BLaER1 treated with 17β-estradiol and CSF1 and Interleukin-3, amounts not matched to agents 10 nM and 100 nM (cell line): ENCODE measurements at regions not wholly inside any gene's neighbourhood (a gene's known extent, or its start where the extent isn't known, plus 50 kb on each side); places are given as distances from the start of the nearest gene placed in this dataset.
A peak's percentile ranks its signal among the peaks of the same experiment; 100 is the strongest.

Experiments
- H3K27ac ChIP-seq, 11 experiments: shearing (Covaris generic); formaldehyde crosslinking; 2 replicates each; pipeline ENCODE4 v1.8.1; 2022
- H3K27me3 ChIP-seq, 11 experiments: shearing (Covaris generic); formaldehyde crosslinking; 2 replicates each; pipeline ENCODE4 v1.8.1; 2022
- H3K36me3 ChIP-seq, 11 experiments: shearing (Covaris generic); formaldehyde crosslinking; 2 replicates each; pipeline ENCODE4 v1.8.1; 2022
- H3K4me1 ChIP-seq, 10 experiments: shearing (Covaris generic); formaldehyde crosslinking; 2 replicates each; pipeline ENCODE4 v1.8.1; 2022
- H3K4me2 ChIP-seq, 11 experiments: shearing (Covaris generic); formaldehyde crosslinking; 2 replicates each; pipeline ENCODE4 v1.8.1; 2022
- H3K4me3 ChIP-seq, 10 experiments: shearing (Covaris generic); formaldehyde crosslinking; 2 replicates each; pipeline ENCODE4 v1.8.1; 2022
- H3K9ac ChIP-seq, 11 experiments: shearing (Covaris generic); formaldehyde crosslinking; 2 replicates each; pipeline ENCODE4 v1.8.1; 2022
- H3K9me3 ChIP-seq, 11 experiments: shearing (Covaris generic); formaldehyde crosslinking; replicated peaks in 1 of 11; 2 replicates each; pipeline ENCODE4 v1.8.1; 2022
- H4K20me1 ChIP-seq, 11 experiments: shearing (Covaris generic); formaldehyde crosslinking; 2 replicates each; pipeline ENCODE4 v1.8.1; 2022
- Cebpa-rat ChIP-seq, 11 experiments: shearing (Covaris generic); IDR thresholded peaks; 2 replicates each; pipeline ENCODE4 v1.8.1; 2022

DNA sequence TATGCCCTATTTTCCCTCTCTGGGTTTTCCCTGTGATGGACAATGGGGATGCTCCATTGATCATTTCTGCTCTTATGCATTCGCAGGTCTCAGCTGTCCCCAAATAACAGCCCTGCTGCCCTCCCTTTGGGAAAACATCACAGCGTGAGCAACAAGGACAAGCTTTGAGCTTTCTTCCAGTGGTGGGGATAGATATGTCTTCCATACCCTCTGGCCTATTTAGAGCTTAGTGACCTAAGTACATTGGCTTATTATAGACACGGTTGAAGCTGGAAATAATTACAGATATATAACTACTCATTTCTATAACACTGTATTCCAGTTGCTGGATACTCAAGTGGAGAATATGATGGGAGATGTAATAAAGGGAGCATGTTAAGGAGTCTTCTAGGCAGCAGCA lies 304.3 kb upstream of the MGAT5 start:
- H3K4me1 ChIP-seq, result peaks cover 0 to 46% (median 16%) of the 10 kb centered on the region in 10 experiments; a peak in 14 of 20 replicates
- TF ChIP-seq Cebpa-rat (IDR thresholded peaks at IDR 0.05), result no peak
- H3K27me3 ChIP-seq, result no peaks in the 10 kb centered on the region
- no peak overlapping the region for H3K4me2 ChIP-seq
- H4K20me1 ChIP-seq, result no peaks in the 10 kb centered on the region
- no peak overlapping the region for H3K4me3 ChIP-seq
- no peak overlapping the region for H3K9ac ChIP-seq
- H3K27ac ChIP-seq, result no peak overlapping the region
- no peaks in the 10 kb centered on the region for H3K36me3 ChIP-seq
- no peaks in the 10 kb centered on the region for H3K9me3 ChIP-seq

DNA sequence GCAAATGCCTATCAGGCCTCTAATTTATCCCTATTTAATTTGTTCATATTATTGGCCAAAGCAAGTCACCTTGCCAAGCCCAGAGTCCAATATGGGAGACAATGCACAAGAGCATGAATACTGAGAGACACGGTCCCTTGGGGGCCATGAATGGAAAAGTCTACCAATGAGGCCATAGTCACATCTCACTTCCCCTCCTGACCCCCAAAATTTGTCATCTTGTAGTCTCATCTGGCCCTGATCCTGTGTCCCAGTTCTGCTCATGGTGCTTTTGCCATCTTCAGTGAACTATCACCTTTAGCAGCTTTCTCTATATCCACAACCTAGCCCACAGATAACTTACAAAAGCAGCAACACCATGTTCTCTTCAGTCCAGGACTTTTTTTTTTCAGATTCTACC lies 302.7 kb upstream of the MGAT5 start:
- Histone ChIP-seq H3K9ac (no peak overlapping the region), H3K4me3 (no peak overlapping the region), H3K36me3 (no peaks in the 10 kb centered on the region), H3K4me1 (peaks cover 0 to 37% (median 17%) of the 10 kb centered on the region in 10 experiments; a peak in 14 of 20 replicates), H3K4me2 (peak overlapping the region in 3 of 11 experiments; percentile 45 to 49 (median 45); a peak in 6 of 22 replicates), H3K27me3 (no peaks in the 10 kb centered on the region), H3K27ac (no peak overlapping the region), H4K20me1 (no peaks in the 10 kb centered on the region), H3K9me3 (no peaks in the 10 kb centered on the region)
- no peak for TF ChIP-seq Cebpa-rat (IDR thresholded peaks at IDR 0.05)

DNA sequence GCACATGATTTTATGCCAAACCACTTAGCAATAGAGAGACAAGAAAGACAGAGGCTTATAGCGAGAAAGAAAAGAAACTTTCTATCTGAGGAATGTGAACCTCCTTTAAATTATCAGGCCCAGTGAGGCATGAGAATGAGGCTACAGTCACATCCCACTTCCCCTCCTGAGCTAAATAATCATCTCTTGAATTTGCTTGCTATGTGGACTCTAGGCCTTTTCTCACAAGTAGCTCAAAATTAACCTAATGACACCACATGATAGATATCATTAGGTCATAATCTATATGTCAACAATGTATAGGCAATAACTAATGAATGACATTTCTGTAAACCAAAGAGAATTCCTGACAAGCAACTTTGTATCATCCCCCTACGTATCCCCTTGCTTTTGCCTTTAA lies 301.5 kb upstream of the MGAT5 start:
- Histone ChIP-seq H3K27ac (no peak overlapping the region), H3K27me3 (no peaks in the 10 kb centered on the region), H3K4me1 (peaks cover 0 to 37% (median 17%) of the 10 kb centered on the region in 10 experiments; a peak in 14 of 20 replicates), H3K9ac (no peak overlapping the region), H4K20me1 (no peaks in the 10 kb centered on the region), H3K9me3 (no peaks in the 10 kb centered on the region), H3K36me3 (no peaks in the 10 kb centered on the region), H3K4me2 (peak overlapping the region in 2 of 11 experiments; percentile 1 to 7; a peak in 1 of 22 replicates), H3K4me3 (no peak overlapping the region)
- no peak for TF ChIP-seq Cebpa-rat (IDR thresholded peaks at IDR 0.05)

DNA sequence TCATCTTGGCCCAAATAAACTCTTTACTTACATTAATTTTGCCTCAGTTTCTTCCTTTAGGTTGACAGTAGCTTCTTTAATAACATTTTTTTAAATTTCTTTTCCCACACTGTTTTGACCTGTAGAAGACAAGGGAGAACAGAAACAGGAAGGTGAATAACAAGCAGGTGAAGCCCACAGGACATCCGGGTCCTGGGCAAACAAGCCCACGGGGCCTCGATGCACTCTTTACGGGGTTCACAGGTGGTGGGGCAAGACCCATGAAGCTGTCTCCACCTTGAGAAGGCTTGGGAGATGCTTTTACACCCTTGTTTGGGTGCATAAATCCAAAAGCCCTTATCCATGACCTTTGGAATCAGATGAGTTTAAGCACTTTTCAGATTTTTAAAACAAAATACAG lies 301.0 kb upstream of the MGAT5 start:
- Histone ChIP-seq H3K4me2 (no peak overlapping the region), H3K4me3 (no peak overlapping the region), H3K4me1 (peaks cover 0 to 37% (median 17%) of the 10 kb centered on the region in 10 experiments; a peak in 14 of 20 replicates), H4K20me1 (no peaks in the 10 kb centered on the region), H3K9ac (no peak overlapping the region), H3K36me3 (no peaks in the 10 kb centered on the region), H3K27ac (no peak overlapping the region), H3K27me3 (no peaks in the 10 kb centered on the region), H3K9me3 (no peaks in the 10 kb centered on the region)
- TF ChIP-seq Cebpa-rat (IDR thresholded peaks at IDR 0.05), result no peak

DNA sequence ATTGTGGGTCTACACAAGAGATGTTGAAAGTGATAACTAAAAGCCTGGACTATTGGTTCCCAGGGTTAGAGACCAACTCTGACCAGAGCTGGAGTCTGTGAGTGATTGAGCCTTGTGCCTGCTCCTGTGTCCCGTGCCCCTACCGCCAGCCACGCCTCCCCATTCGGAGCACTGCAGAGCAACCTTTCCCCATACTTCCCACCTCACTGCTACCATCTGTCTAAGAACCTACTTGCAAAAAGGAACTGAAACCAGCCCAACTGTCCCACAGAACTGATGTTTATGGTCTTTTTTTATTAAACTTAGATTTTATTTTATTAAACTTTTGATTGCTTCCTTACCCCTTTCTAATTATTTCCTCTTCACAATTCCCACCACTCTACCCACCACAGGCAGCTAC lies 300.3 kb upstream of the MGAT5 start:
- peak overlapping the region in 7 of 11 experiments; percentile 1 to 46 (median 29); a peak in 8 of 22 replicates for H3K4me2 ChIP-seq
- no peaks in the 10 kb centered on the region for H3K9me3 ChIP-seq
- no peak for TF ChIP-seq Cebpa-rat (IDR thresholded peaks at IDR 0.05)
- H3K9ac ChIP-seq, result no peak overlapping the region
- H3K4me3 ChIP-seq, result no peak overlapping the region
- H3K27ac ChIP-seq, result no peak overlapping the region
- H4K20me1 ChIP-seq, result no peaks in the 10 kb centered on the region
- H3K27me3 ChIP-seq, result no peaks in the 10 kb centered on the region
- no peaks in the 10 kb centered on the region for H3K36me3 ChIP-seq
- H3K4me1 ChIP-seq, result peaks cover 0 to 37% (median 17%) of the 10 kb centered on the region in 10 experiments; a peak in 14 of 20 replicates

DNA sequence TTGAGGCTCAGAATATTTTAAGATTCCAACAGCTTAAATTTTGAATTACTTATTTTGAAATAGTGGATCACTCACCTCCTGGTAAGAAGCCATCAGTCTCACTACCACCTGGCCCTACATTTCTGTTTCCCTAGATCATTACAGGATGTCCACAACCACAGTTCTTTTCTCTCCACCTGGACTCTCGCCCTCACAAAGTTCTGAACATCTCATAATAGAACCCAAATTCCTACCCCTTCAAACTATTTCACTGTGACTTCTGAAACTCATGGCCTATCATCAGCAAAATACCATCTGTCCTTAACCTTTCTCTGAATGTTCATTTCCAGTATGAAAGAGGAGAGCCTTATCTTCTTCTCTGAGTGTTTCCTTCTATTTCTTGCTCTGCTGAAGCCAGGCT lies 299.2 kb upstream of the MGAT5 start:
- H3K36me3 ChIP-seq, result no peaks in the 10 kb centered on the region
- H3K9ac ChIP-seq, result no peak overlapping the region
- H3K4me3 ChIP-seq, result no peak overlapping the region
- no peaks in the 10 kb centered on the region for H3K9me3 ChIP-seq
- no peak overlapping the region for H3K27ac ChIP-seq
- H3K4me2 ChIP-seq, result peak overlapping the region in 1 of 11 experiments; percentile 1; a peak in 1 of 22 replicates
- H3K4me1 ChIP-seq, result peaks cover 0 to 37% (median 17%) of the 10 kb centered on the region in 10 experiments; a peak in 14 of 20 replicates
- TF ChIP-seq Cebpa-rat (IDR thresholded peaks at IDR 0.05), result no peak
- no peaks in the 10 kb centered on the region for H3K27me3 ChIP-seq
- no peaks in the 10 kb centered on the region for H4K20me1 ChIP-seq

DNA sequence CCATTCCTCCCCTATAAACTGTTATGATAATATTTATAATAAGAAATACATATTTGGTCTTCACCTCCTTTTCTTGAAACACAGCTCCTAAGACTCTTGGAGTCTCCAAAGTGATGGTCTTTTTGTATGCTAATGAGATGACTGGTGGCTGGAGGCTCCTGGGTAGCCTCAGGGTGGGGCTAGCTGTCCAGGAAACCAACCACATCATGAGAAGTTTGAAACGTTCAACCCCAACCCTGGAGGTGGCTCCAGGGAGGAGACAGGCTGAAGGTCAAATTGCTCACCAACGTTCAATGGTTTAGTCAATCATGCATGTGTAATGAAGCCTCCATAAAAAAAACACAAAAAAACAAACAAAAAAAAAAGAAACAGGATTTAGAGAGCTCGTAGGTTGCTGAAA lies 298.7 kb upstream of the MGAT5 start:
- Histone ChIP-seq H3K4me2 (no peak overlapping the region), H3K4me1 (peaks cover 0 to 31% (median 17%) of the 10 kb centered on the region in 10 experiments; a peak in 14 of 20 replicates)

DNA sequence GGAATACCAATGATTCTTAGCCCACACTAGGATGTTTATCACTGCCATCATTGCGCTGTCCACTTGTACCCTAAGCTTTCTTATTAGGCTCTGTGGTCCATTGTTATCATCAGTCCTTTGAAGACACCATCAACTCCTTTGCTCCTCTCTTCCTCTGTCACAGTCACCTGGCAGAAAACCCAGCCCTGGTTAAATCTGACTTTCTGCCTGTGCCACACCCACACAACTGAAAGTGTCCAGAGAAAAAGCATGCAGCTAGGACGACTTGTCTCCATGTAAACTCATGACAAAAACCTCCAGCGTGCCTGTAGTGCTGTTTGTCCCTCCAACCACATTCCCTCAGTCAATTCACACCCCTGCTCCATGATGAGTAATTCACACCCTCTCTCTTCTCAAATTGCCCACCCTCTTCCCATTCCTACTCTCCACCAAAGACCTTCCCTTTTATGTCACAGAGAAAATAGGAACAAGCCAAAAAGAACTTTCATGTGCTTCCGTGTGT lies 297.4 kb upstream of the MGAT5 start:
- Histone ChIP-seq H3K9me3 (no peaks in the 10 kb centered on the region), H3K4me3 (no peak overlapping the region), H3K36me3 (no peaks in the 10 kb centered on the region), H3K27me3 (no peaks in the 10 kb centered on the region), H3K4me1 (peaks cover 0 to 26% (median 8%) of the 10 kb centered on the region in 10 experiments; a peak in 12 of 20 replicates), H3K9ac (no peak overlapping the region), H4K20me1 (no peaks in the 10 kb centered on the region), H3K4me2 (no peak overlapping the region), H3K27ac (no peak overlapping the region)
- TF ChIP-seq Cebpa-rat (IDR thresholded peaks at IDR 0.05), result no peak

More for the DNA sequence above, 298.7 kb upstream of the MGAT5 start:
- Histone ChIP-seq H3K27me3 (no peaks in the 10 kb centered on the region), H3K36me3 (no peaks in the 10 kb centered on the region), H3K27ac (no peak overlapping the region), H3K4me3 (no peak overlapping the region), H4K20me1 (no peaks in the 10 kb centered on the region), H3K9me3 (no peaks in the 10 kb centered on the region), H3K9ac (no peak overlapping the region)
- no peak for TF ChIP-seq Cebpa-rat (IDR thresholded peaks at IDR 0.05)

DNA sequence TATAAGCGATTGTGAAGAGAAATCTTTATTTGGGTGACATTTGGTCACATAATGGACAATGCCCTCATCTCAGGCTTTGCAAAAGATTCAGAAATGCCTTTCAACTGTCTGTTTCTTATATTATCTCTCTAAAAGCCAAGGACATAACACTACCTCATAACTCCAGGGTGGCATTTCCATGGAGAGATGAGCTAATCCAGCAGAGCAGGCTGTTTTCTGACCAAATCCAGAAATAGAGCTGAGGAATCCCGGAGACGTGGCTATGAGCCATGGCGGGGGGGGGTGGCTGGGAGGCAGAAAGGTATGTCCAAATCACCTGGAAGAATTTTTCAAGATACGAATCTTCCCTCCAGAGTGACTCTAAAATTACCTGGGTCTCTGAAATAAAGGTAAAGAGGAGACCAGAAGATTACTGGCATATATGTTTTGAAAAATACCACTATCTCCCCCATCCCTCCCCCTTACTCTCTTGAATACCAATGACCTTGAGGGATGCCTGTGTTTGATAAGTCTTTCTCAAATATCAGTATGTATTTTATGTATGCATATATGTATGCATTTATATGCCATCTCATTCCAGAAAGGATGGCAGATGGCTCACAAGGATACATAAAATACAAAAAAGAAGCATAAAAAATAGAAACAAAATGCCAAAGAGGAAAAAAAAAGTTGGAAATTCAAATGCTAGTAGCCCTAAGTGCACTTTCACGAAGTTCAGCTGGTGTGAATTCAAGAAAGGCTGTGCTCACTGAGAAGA lies 296.0 kb upstream of the MGAT5 start:
- Histone ChIP-seq H4K20me1 (no peaks in the 10 kb centered on the region), H3K4me3 (no peak overlapping the region), H3K36me3 (no peaks in the 10 kb centered on the region), H3K27me3 (no peaks in the 10 kb centered on the region), H3K4me1 (peaks cover 0 to 18% (median 7%) of the 10 kb centered on the region in 10 experiments; a peak in 12 of 20 replicates), H3K9me3 (no peaks in the 10 kb centered on the region), H3K9ac (no peak overlapping the region), H3K4me2 (no peak overlapping the region), H3K27ac (no peak overlapping the region)
- no peak for TF ChIP-seq Cebpa-rat (IDR thresholded peaks at IDR 0.05)
